Activated T-cell treated with anti-CD3 and anti-CD28 coated beads, Interleukin-2, amount 50 U/mL, for 24 hours (primary cell): ENCODE measurements at regions not wholly inside any gene's neighbourhood (a gene's known extent, or its start where the extent isn't known, plus 50 kb on each side); places are given as distances from the start of the nearest gene placed in this dataset.

ENCODE experiments used
- DNase-seq: peaks from one replicate; pipeline ENCODE4 v3.0.0-alpha.2; 2020
- H3K27ac Mint-ChIP-seq: 2 replicates; pipeline ENCODE4 v1.8.0; 2020; ENCODE audit warnings: mild to moderate bottlenecking, mixed read lengths
- H3K27me3 Mint-ChIP-seq: 2 replicates; pipeline ENCODE4 v1.8.0; 2020; ENCODE audit warnings: mixed read lengths
- H3K36me3 Mint-ChIP-seq: 2 replicates; pipeline ENCODE4 v1.8.0; 2020; ENCODE audit warnings: low read depth, mixed read lengths
- H3K4me1 Mint-ChIP-seq: 2 replicates; pipeline ENCODE4 v1.8.0; 2020; ENCODE audit warnings: low read depth, mixed read lengths
- H3K4me3 Mint-ChIP-seq: 2 replicates; pipeline ENCODE4 v1.8.0; 2020; ENCODE audit warnings: mild to moderate bottlenecking, moderate library complexity, mixed read lengths
- H3K9me3 Mint-ChIP-seq: 2 replicates; pipeline ENCODE4 v1.8.0; 2020; ENCODE audit warnings: mixed read lengths

GRCh38 chrX:9196961-9197640 is 163.2 kb upstream of the FAM9B start:
- Mint-ChIP-seq H3K9me3 (no peaks in the 10 kb centered on the region), H3K27ac (no peak overlapping the region), H3K4me3 (no peak overlapping the region), H3K4me1 (peaks cover 9% of the 10 kb centered on the region), H3K36me3 (no peaks in the 10 kb centered on the region), H3K27me3 (no peaks in the 10 kb centered on the region)
- DNase-seq = no peak

- no peak for DNase-seq
These were observed 170.6 kb upstream of the FAM9B start for GRCh38 chrX:9204560-9204959.

GRCh38 chrX:9205599-9206223 is 171.8 kb upstream of the FAM9B start:
- Mint-ChIP-seq H3K9me3 (no peaks in the 10 kb centered on the region), H3K36me3 (no peaks in the 10 kb centered on the region)

More at GRCh38 chrX:9204560-9204959, 170.6 kb upstream of the FAM9B start:
- peaks cover 12% of the 10 kb centered on the region for H3K4me1 Mint-ChIP-seq
- H3K4me3 Mint-ChIP-seq = no peak overlapping the region
- H3K9me3 Mint-ChIP-seq = no peaks in the 10 kb centered on the region
- H3K36me3 Mint-ChIP-seq = no peaks in the 10 kb centered on the region
- H3K27ac Mint-ChIP-seq = no peak overlapping the region
- peaks cover 19% of the 10 kb centered on the region for H3K27me3 Mint-ChIP-seq

GRCh38 chrX:9207142-9207541 is 173.2 kb upstream of the FAM9B start:
- DNase-seq = no peak
- Mint-ChIP-seq H3K27me3 (peaks cover 29% of the 10 kb centered on the region), H3K4me3 (no peak overlapping the region), H3K4me1 (peaks cover 12% of the 10 kb centered on the region), H3K9me3 (no peaks in the 10 kb centered on the region), H3K27ac (no peak overlapping the region), H3K36me3 (no peaks in the 10 kb centered on the region)

More at GRCh38 chrX:9205599-9206223, 171.8 kb upstream of the FAM9B start:
- Mint-ChIP-seq H3K27me3 (peaks cover 27% of the 10 kb centered on the region), H3K4me3 (no peak overlapping the region), H3K4me1 (peaks cover 12% of the 10 kb centered on the region), H3K27ac (no peak overlapping the region)
- no peak for DNase-seq

- no peak for DNase-seq
- Mint-ChIP-seq H3K27me3 (peaks cover 20% of the 10 kb centered on the region), H3K4me3 (no peak overlapping the region), H3K4me1 (peaks cover 8% of the 10 kb centered on the region), H3K27ac (no peak overlapping the region), H3K36me3 (no peaks in the 10 kb centered on the region), H3K9me3 (no peaks in the 10 kb centered on the region)
These were observed 177.3 kb upstream of the FAM9B start for GRCh38 chrX:9211269-9211668.

- no peak overlapping the region for H3K4me3 Mint-ChIP-seq
- peaks cover 3% of the 10 kb centered on the region for H3K9me3 Mint-ChIP-seq
- DNase-seq = no peak
- peaks cover 5% of the 10 kb centered on the region for H3K4me1 Mint-ChIP-seq
- no peaks in the 10 kb centered on the region for H3K36me3 Mint-ChIP-seq
- peaks cover 14% of the 10 kb centered on the region for H3K27me3 Mint-ChIP-seq
- no peak overlapping the region for H3K27ac Mint-ChIP-seq
These were observed 187.9 kb upstream of the FAM9B start for GRCh38 chrX:9221781-9222180.

GRCh38 chrX:9222299-9222698 is 188.4 kb upstream of the FAM9B start:
- no peaks in the 10 kb centered on the region for H3K36me3 Mint-ChIP-seq
- peaks cover 5% of the 10 kb centered on the region for H3K4me1 Mint-ChIP-seq
- H3K4me3 Mint-ChIP-seq = no peak overlapping the region
- peaks cover 14% of the 10 kb centered on the region for H3K27me3 Mint-ChIP-seq
- no peak overlapping the region for H3K27ac Mint-ChIP-seq
- no peak for DNase-seq
- peaks cover 3% of the 10 kb centered on the region for H3K9me3 Mint-ChIP-seq

- H3K4me1 Mint-ChIP-seq = peaks cover 8% of the 10 kb centered on the region
- H3K27ac Mint-ChIP-seq = no peak overlapping the region
- no peak overlapping the region for H3K4me3 Mint-ChIP-seq
- no peaks in the 10 kb centered on the region for H3K36me3 Mint-ChIP-seq
- H3K9me3 Mint-ChIP-seq = peaks cover 3% of the 10 kb centered on the region
- no peak for DNase-seq
- H3K27me3 Mint-ChIP-seq = peaks cover 7% of the 10 kb centered on the region
These were observed 193.3 kb upstream of the FAM9B start for GRCh38 chrX:9227276-9227675.

- Mint-ChIP-seq H3K36me3 (no peaks in the 10 kb centered on the region), H3K4me1 (peaks cover 6% of the 10 kb centered on the region), H3K4me3 (no peak overlapping the region), H3K9me3 (no peaks in the 10 kb centered on the region), H3K27ac (no peak overlapping the region), H3K27me3 (no peaks in the 10 kb centered on the region)
- DNase-seq = no peak
These were observed 197.6 kb upstream of the FAM9B start for GRCh38 chrX:9231491-9231890.

- H3K27ac Mint-ChIP-seq = no peak overlapping the region
These were observed 199.2 kb upstream of the FAM9B start for GRCh38 chrX:9233141-9233540.

GRCh38 chrX:9234315-9234714 is 200.4 kb upstream of the FAM9B start:
- no peak for DNase-seq
- Mint-ChIP-seq H3K4me3 (no peak overlapping the region), H3K27me3 (no peaks in the 10 kb centered on the region), H3K27ac (no peak overlapping the region), H3K9me3 (no peaks in the 10 kb centered on the region), H3K4me1 (peaks cover 6% of the 10 kb centered on the region), H3K36me3 (no peaks in the 10 kb centered on the region)

More at GRCh38 chrX:9233141-9233540, 199.2 kb upstream of the FAM9B start:
- H3K4me3 Mint-ChIP-seq = no peak overlapping the region
- no peaks in the 10 kb centered on the region for H3K9me3 Mint-ChIP-seq
- no peaks in the 10 kb centered on the region for H3K27me3 Mint-ChIP-seq
- peaks cover 6% of the 10 kb centered on the region for H3K4me1 Mint-ChIP-seq
- no peaks in the 10 kb centered on the region for H3K36me3 Mint-ChIP-seq
- no peak for DNase-seq

GRCh38 chrX:9235722-9236121 is 201.8 kb upstream of the FAM9B start:
- H3K9me3 Mint-ChIP-seq = no peaks in the 10 kb centered on the region
- H3K4me1 Mint-ChIP-seq = peaks cover 6% of the 10 kb centered on the region
- DNase-seq = no peak
- H3K27ac Mint-ChIP-seq = no peak overlapping the region
- H3K36me3 Mint-ChIP-seq = no peaks in the 10 kb centered on the region
- H3K27me3 Mint-ChIP-seq = no peaks in the 10 kb centered on the region
- H3K4me3 Mint-ChIP-seq = no peak overlapping the region

GRCh38 chrX:9240956-9241355 is 207.0 kb upstream of the FAM9B start:
- Mint-ChIP-seq H3K27ac (no peak overlapping the region), H3K4me3 (no peak overlapping the region), H3K36me3 (no peaks in the 10 kb centered on the region), H3K27me3 (peaks cover 4% of the 10 kb centered on the region), H3K4me1 (no peaks in the 10 kb centered on the region), H3K9me3 (no peaks in the 10 kb centered on the region)
- no peak for DNase-seq

GRCh38 chrX:9241427-9241826 is 207.5 kb upstream of the FAM9B start:
- Mint-ChIP-seq H3K27ac (no peak overlapping the region), H3K9me3 (no peaks in the 10 kb centered on the region), H3K4me3 (no peak overlapping the region), H3K27me3 (peaks cover 4% of the 10 kb centered on the region), H3K4me1 (no peaks in the 10 kb centered on the region), H3K36me3 (no peaks in the 10 kb centered on the region)
- DNase-seq = no peak

- no peaks in the 10 kb centered on the region for H3K36me3 Mint-ChIP-seq
- peaks cover 19% of the 10 kb centered on the region for H3K27me3 Mint-ChIP-seq
- no peak overlapping the region for H3K4me3 Mint-ChIP-seq
- H3K4me1 Mint-ChIP-seq = peaks cover 10% of the 10 kb centered on the region
- no peak for DNase-seq
- no peaks in the 10 kb centered on the region for H3K9me3 Mint-ChIP-seq
- no peak overlapping the region for H3K27ac Mint-ChIP-seq
These were observed 215.3 kb upstream of the FAM9B start for GRCh38 chrX:9249051-9249846.
